SK-N-SH (cell line): ENCODE measurements at regions not wholly inside any gene's neighbourhood (a gene's known extent, or its start where the extent isn't known, plus 50 kb on each side); places are given as distances from the start of the nearest gene placed in this dataset.

Experiments used
- FOXM1 ChIP-seq: IDR thresholded peaks from 2 replicates; pipeline ENCODE4 v1.4.0; 2012; ENCODE audit warnings: low read depth, mild to moderate bottlenecking
- POLR2AphosphoS5 ChIP-seq: IDR thresholded peaks from 2 replicates; pipeline ENCODE4 v1.6.1; 2012; ENCODE audit warnings: low read depth, low read length
- RAD21 ChIP-seq: IDR thresholded peaks from 2 replicates; pipeline ENCODE4 v1.6.1; 2012; ENCODE audit warnings: mild to moderate bottlenecking, low read length
- TCF12 ChIP-seq: IDR thresholded peaks from 2 replicates; pipeline ENCODE4 v1.4.0; 2012

DNA sequence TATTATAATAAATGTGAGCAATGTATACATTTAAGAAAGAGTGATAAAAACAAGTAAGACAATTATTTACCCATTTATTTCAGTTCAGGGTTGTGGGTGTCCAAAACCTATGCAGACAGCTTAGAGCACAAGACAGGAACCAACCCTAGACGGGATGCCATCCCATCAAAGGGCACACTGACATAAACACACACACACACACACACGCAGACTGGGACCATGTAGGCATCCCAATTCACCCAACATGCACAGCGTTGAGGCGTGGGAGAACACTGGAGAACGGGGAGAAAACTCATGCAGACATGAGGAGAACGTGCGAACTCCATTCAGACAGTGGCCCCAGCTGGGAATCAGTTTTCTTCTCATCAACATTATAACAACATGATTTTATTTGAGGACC, 274.7 kb downstream of the USP25 start:
- TF ChIP-seq FOXM1 (no peak), POLR2AphosphoS5 (no peak), RAD21 (no peak), TCF12 (no peak)
